ENCODE measurements at regions not wholly inside any gene's neighbourhood (a gene's known extent, or its start where the extent isn't known, plus 50 kb on each side); places are given as distances from the start of the nearest gene placed in this dataset.

GRCh38 chr6:153720732-153721131 lies 318.3 kb upstream of the OPRM1 start:
- TF ChIP-seq CTCF (conservative IDR thresholded peaks at IDR 0.05 in 1 of 2, IDR thresholded peaks at IDR 0.05 in 1 of 2; ENCODE audit: low read depth in 1 of 2, low read length in 2 of 2): no peak
- TF ChIP-seq EZH2 (IDR thresholded peaks at IDR 0.05; ENCODE audit: low read length, missing control alignments): no peak

Data from fibroblast of lung (primary cell).